HG02981 (cell line): ENCODE measurements at regions not wholly inside any gene's neighbourhood (a gene's known extent, or its start where the extent isn't known, plus 50 kb on each side); places are given as distances from the start of the nearest gene placed in this dataset.
"Not testable (repeated sequence)": the region's sequence is repeated elsewhere in the genome, so short reads cannot be mapped to it uniquely, and the experiment has no call there.

Source experiments
- ATAC-seq: cut with Tn5 transposase; IDR thresholded peaks from one replicate; pipeline ENCODE4 v1.9.1; 2021; ENCODE audit warnings: mild to moderate bottlenecking, moderate library complexity; ENCODE audit not compliant: unreplicated experiment

GRCh38 chr14:37888234-37888633 is 292.8 kb downstream of the TTC6 start:
- ATAC-seq = no peak

- ATAC-seq = no peak
Measured at GRCh38 chr14:37889087-37889486, 293.7 kb downstream of the TTC6 start.

- ATAC-seq = no peak
Measured at GRCh38 chr14:37890095-37890494, 294.7 kb downstream of the TTC6 start.

- not testable (repeated sequence) for ATAC-seq
Measured at GRCh38 chr14:37891500-37891899, 296.1 kb downstream of the TTC6 start.

- ATAC-seq = no peak
Measured at GRCh38 chr14:37894463-37894862, 299.0 kb downstream of the TTC6 start.

- ATAC-seq = no peak
Measured at GRCh38 chr14:37899365-37899764, 303.9 kb downstream of the TTC6 start.

- no peak for ATAC-seq
Measured at GRCh38 chr14:37900561-37900960, 305.1 kb downstream of the TTC6 start.

GRCh38 chr14:37901978-37902377 is 305.7 kb upstream of the SSTR1 start:
- ATAC-seq = no peak

GRCh38 chr14:37903343-37904191 is 304.1 kb upstream of the SSTR1 start:
- ATAC-seq = no peak

GRCh38 chr14:37924622-37925021 is 283.1 kb upstream of the SSTR1 start:
- ATAC-seq = no peak

- no peak for ATAC-seq
Measured at GRCh38 chr14:37932008-37932407, 275.7 kb upstream of the SSTR1 start.

- ATAC-seq = no peak
Measured at GRCh38 chr14:37932481-37932880, 275.2 kb upstream of the SSTR1 start.

GRCh38 chr14:37936971-37937370 is 270.7 kb upstream of the SSTR1 start:
- no peak for ATAC-seq

GRCh38 chr14:37939442-37940028 is 268.2 kb upstream of the SSTR1 start:
- no peak for ATAC-seq

- no peak for ATAC-seq
Measured at GRCh38 chr14:37945959-37946358, 261.7 kb upstream of the SSTR1 start.

- no peak for ATAC-seq
Measured at GRCh38 chr14:37946819-37947218, 260.9 kb upstream of the SSTR1 start.

- no peak for ATAC-seq
Measured at GRCh38 chr14:37948266-37948665, 259.4 kb upstream of the SSTR1 start.

GRCh38 chr14:37968664-37969240 is 239.0 kb upstream of the SSTR1 start:
- no peak for ATAC-seq

GRCh38 chr14:37969511-37969979 is 238.2 kb upstream of the SSTR1 start:
- ATAC-seq = no peak

- ATAC-seq = no peak
Measured at GRCh38 chr14:37970696-37971095, 237.0 kb upstream of the SSTR1 start.

- ATAC-seq = no peak
Measured at GRCh38 chr14:37972941-37973887, 234.5 kb upstream of the SSTR1 start.
